T-helper 2 cell treated with Interferon-gamma antibody and Interleukin-4, amounts not matched to agents 5 μg/mL and 100 μg/mL, for 36 hours (primary cell): ENCODE measurements at regions not wholly inside any gene's neighbourhood (a gene's known extent, or its start where the extent isn't known, plus 50 kb on each side); places are given as distances from the start of the nearest gene placed in this dataset.

Experiments
- DNase-seq: peaks from one replicate; pipeline ENCODE4 v3.0.0; 2021; ENCODE audit warnings: low spot score
- H3K27ac Mint-ChIP-seq: one replicate; pipeline ENCODE4 v1.8.0; 2021; ENCODE audit warnings: mild to moderate bottlenecking, mixed read lengths
- H3K27me3 Mint-ChIP-seq: one replicate; pipeline ENCODE4 v1.8.0; 2021; ENCODE audit warnings: low read depth, mixed read lengths
- H3K36me3 Mint-ChIP-seq: one replicate; pipeline ENCODE4 v1.8.0; 2021; ENCODE audit warnings: low read depth, mixed read lengths
- H3K4me1 Mint-ChIP-seq: one replicate; pipeline ENCODE4 v1.8.0; 2021; ENCODE audit warnings: low read depth, mixed read lengths
- H3K4me3 Mint-ChIP-seq: one replicate; pipeline ENCODE4 v1.8.0; 2022; ENCODE audit warnings: mild to moderate bottlenecking, moderate library complexity, mixed read lengths
- H3K9me3 Mint-ChIP-seq: one replicate; pipeline ENCODE4 v1.8.0; 2021; ENCODE audit warnings: mixed read lengths

- peaks cover 4% of the 10 kb centered on the region for H3K36me3 Mint-ChIP-seq
- H3K4me1 Mint-ChIP-seq = peaks cover 17% of the 10 kb centered on the region
- no peak for DNase-seq
- H3K9me3 Mint-ChIP-seq = no peaks in the 10 kb centered on the region
- H3K27me3 Mint-ChIP-seq = no peaks in the 10 kb centered on the region
- H3K27ac Mint-ChIP-seq = no peak overlapping the region
- no peak overlapping the region for H3K4me3 Mint-ChIP-seq
These were observed 106.3 kb upstream of the JUN start for GRCh38 chr1:58890113-58890512.

GRCh38 chr1:58890609-58891008 is 106.8 kb upstream of the JUN start:
- Mint-ChIP-seq H3K9me3 (no peaks in the 10 kb centered on the region), H3K4me1 (peaks cover 16% of the 10 kb centered on the region), H3K4me3 (no peak overlapping the region), H3K36me3 (peaks cover 4% of the 10 kb centered on the region), H3K27ac (no peak overlapping the region), H3K27me3 (no peaks in the 10 kb centered on the region)
- no peak for DNase-seq

- Mint-ChIP-seq H3K4me1 (peaks cover 16% of the 10 kb centered on the region), H3K4me3 (no peak overlapping the region), H3K27me3 (no peaks in the 10 kb centered on the region), H3K36me3 (peaks cover 3% of the 10 kb centered on the region), H3K27ac (no peak overlapping the region), H3K9me3 (no peaks in the 10 kb centered on the region)
- DNase-seq = no peak
These were observed 107.5 kb upstream of the JUN start for GRCh38 chr1:58891347-58891746.

GRCh38 chr1:58893257-58893869 is 109.5 kb upstream of the JUN start:
- H3K36me3 Mint-ChIP-seq = no peaks in the 10 kb centered on the region
- no peak overlapping the region for H3K27ac Mint-ChIP-seq
- no peaks in the 10 kb centered on the region for H3K9me3 Mint-ChIP-seq
- H3K27me3 Mint-ChIP-seq = no peaks in the 10 kb centered on the region
- DNase-seq = no peak
- peaks cover 18% of the 10 kb centered on the region for H3K4me1 Mint-ChIP-seq
- H3K4me3 Mint-ChIP-seq = no peak overlapping the region

GRCh38 chr1:58895082-58895481 is 111.2 kb upstream of the JUN start:
- H3K36me3 Mint-ChIP-seq = no peaks in the 10 kb centered on the region
- no peaks in the 10 kb centered on the region for H3K27me3 Mint-ChIP-seq
- no peak for DNase-seq
- peak overlapping the region; percentile 23 for H3K27ac Mint-ChIP-seq
- H3K9me3 Mint-ChIP-seq = no peaks in the 10 kb centered on the region
- no peak overlapping the region for H3K4me3 Mint-ChIP-seq
- peaks cover 14% of the 10 kb centered on the region for H3K4me1 Mint-ChIP-seq

GRCh38 chr1:58895559-58896145 is 111.8 kb upstream of the JUN start:
- peak overlapping the region; percentile 23 for H3K27ac Mint-ChIP-seq

GRCh38 chr1:58896246-58897183 is 112.7 kb upstream of the JUN start:
- no peaks in the 10 kb centered on the region for H3K27me3 Mint-ChIP-seq
- H3K9me3 Mint-ChIP-seq = no peaks in the 10 kb centered on the region
- no peaks in the 10 kb centered on the region for H3K36me3 Mint-ChIP-seq
- peaks cover 18% of the 10 kb centered on the region for H3K4me1 Mint-ChIP-seq
- H3K4me3 Mint-ChIP-seq = no peak overlapping the region
- no peak for DNase-seq
- no peak overlapping the region for H3K27ac Mint-ChIP-seq

More at GRCh38 chr1:58895559-58896145, 111.8 kb upstream of the JUN start:
- H3K9me3 Mint-ChIP-seq = no peaks in the 10 kb centered on the region
- H3K4me1 Mint-ChIP-seq = peaks cover 14% of the 10 kb centered on the region
- H3K36me3 Mint-ChIP-seq = no peaks in the 10 kb centered on the region
- H3K27me3 Mint-ChIP-seq = no peaks in the 10 kb centered on the region
- no peak overlapping the region for H3K4me3 Mint-ChIP-seq
- DNase-seq = no peak

- no peaks in the 10 kb centered on the region for H3K36me3 Mint-ChIP-seq
- no peaks in the 10 kb centered on the region for H3K9me3 Mint-ChIP-seq
- no peak overlapping the region for H3K27ac Mint-ChIP-seq
- no peaks in the 10 kb centered on the region for H3K27me3 Mint-ChIP-seq
- peaks cover 30% of the 10 kb centered on the region for H3K4me1 Mint-ChIP-seq
- no peak overlapping the region for H3K4me3 Mint-ChIP-seq
- DNase-seq = no peak
These were observed 115.1 kb upstream of the JUN start for GRCh38 chr1:58898739-58899586.

- Mint-ChIP-seq H3K4me3 (no peak overlapping the region), H3K36me3 (no peaks in the 10 kb centered on the region), H3K27me3 (no peaks in the 10 kb centered on the region), H3K9me3 (no peaks in the 10 kb centered on the region), H3K4me1 (peaks cover 34% of the 10 kb centered on the region), H3K27ac (no peak overlapping the region)
- DNase-seq = no peak
These were observed 115.9 kb upstream of the JUN start for GRCh38 chr1:58899587-58900271.

GRCh38 chr1:58900396-58900795 is 116.5 kb upstream of the JUN start:
- no peak for DNase-seq
- H3K4me1 Mint-ChIP-seq = peaks cover 36% of the 10 kb centered on the region
- no peaks in the 10 kb centered on the region for H3K36me3 Mint-ChIP-seq
- H3K27me3 Mint-ChIP-seq = no peaks in the 10 kb centered on the region
- H3K4me3 Mint-ChIP-seq = no peak overlapping the region
- no peak overlapping the region for H3K27ac Mint-ChIP-seq
- no peaks in the 10 kb centered on the region for H3K9me3 Mint-ChIP-seq

- Mint-ChIP-seq H3K9me3 (no peaks in the 10 kb centered on the region), H3K4me3 (no peak overlapping the region), H3K4me1 (peaks cover 32% of the 10 kb centered on the region), H3K27ac (no peak overlapping the region), H3K36me3 (no peaks in the 10 kb centered on the region), H3K27me3 (no peaks in the 10 kb centered on the region)
- DNase-seq = no peak
These were observed 117.2 kb upstream of the JUN start for GRCh38 chr1:58901008-58901407.

- Mint-ChIP-seq H3K36me3 (no peaks in the 10 kb centered on the region), H3K27ac (peak overlapping the region; percentile 60), H3K9me3 (no peaks in the 10 kb centered on the region), H3K27me3 (no peaks in the 10 kb centered on the region), H3K4me1 (peaks cover 29% of the 10 kb centered on the region), H3K4me3 (peak overlapping the region; percentile 67)
- DNase-seq = no peak
These were observed 119.1 kb upstream of the JUN start for GRCh38 chr1:58902830-58903513.
